Mesenchymal stem cell (in vitro differentiated cells and primary cell): ENCODE measurements at regions not wholly inside any gene's neighbourhood (a gene's known extent, or its start where the extent isn't known, plus 50 kb on each side); places are given as distances from the start of the nearest gene placed in this dataset.
"Not testable (repeated sequence)": the region's sequence is repeated elsewhere in the genome, so short reads cannot be mapped to it uniquely, and the experiment has no call there.

Experiments
- DNase-seq: peaks from one replicate; pipeline ENCODE4 v3.0.0-alpha.2; 2013
- H2AFZ ChIP-seq: one replicate; pipeline ENCODE4 v1.6.1; 2013; ENCODE audit warnings: low read depth, mild to moderate bottlenecking, control low read depth, inconsistent platforms, low read length, moderate library complexity
- H2AK5ac ChIP-seq: 2 replicates; pipeline ENCODE4 v1.6.1; 2013; ENCODE audit warnings: low read length, moderate library complexity, mild to moderate bottlenecking, inconsistent platforms; ENCODE audit not compliant: severe bottlenecking
- H2BK120ac ChIP-seq: one replicate; pipeline ENCODE4 v1.6.1; 2013; ENCODE audit warnings: low read depth, mild to moderate bottlenecking, inconsistent platforms, low read length, moderate library complexity
- H2BK12ac ChIP-seq, 2 experiments: one replicate each; pipeline ENCODE4 v1.6.1; 2013; ENCODE audit warnings: inconsistent platforms in 2 of 2, low read length in 2 of 2, mild to moderate bottlenecking in 2 of 2, moderate library complexity in 2 of 2, control low read depth in 1 of 2
- H2BK15ac ChIP-seq: one replicate; pipeline ENCODE4 v1.6.1; 2013; ENCODE audit warnings: mild to moderate bottlenecking, low read depth, inconsistent platforms; ENCODE audit not compliant: poor library complexity, severe bottlenecking
- H2BK5ac ChIP-seq: 2 replicates; pipeline ENCODE4 v1.6.1; 2013; ENCODE audit warnings: low read depth, mild to moderate bottlenecking, low read length, control low read depth, inconsistent platforms; ENCODE audit not compliant: poor library complexity, severe bottlenecking
- H3K14ac ChIP-seq, 2 experiments: one replicate each; pipeline ENCODE4 v1.6.1; 2013; ENCODE audit warnings: inconsistent platforms in 2 of 2, low read length in 2 of 2, control low read depth in 1 of 2, mild to moderate bottlenecking in 1 of 2, moderate library complexity in 1 of 2
- H3K18ac ChIP-seq, 2 experiments: one replicate each; pipeline ENCODE4 v1.6.1; 2013; ENCODE audit warnings: inconsistent platforms in 2 of 2, low read length in 2 of 2, control low read depth in 1 of 2, low read depth in 1 of 2, mild to moderate bottlenecking in 1 of 2
- H3K23ac ChIP-seq, 2 experiments: one replicate each; pipeline ENCODE4 v1.6.1; 2013; ENCODE audit warnings: inconsistent platforms in 2 of 2, low read length in 2 of 2, mild to moderate bottlenecking in 2 of 2, moderate library complexity in 2 of 2, control low read depth in 1 of 2
- H3K27ac ChIP-seq: 2 replicates; pipeline ENCODE4 v1.5.1; 2013; ENCODE audit warnings: mild to moderate bottlenecking, moderate library complexity, low read length, control low read depth, inconsistent platforms; ENCODE audit not compliant: poor library complexity, severe bottlenecking
- H3K27me3 ChIP-seq, 2 experiments: 2 replicates each; pipeline versions ENCODE4 v1.6.1 to v1.7.0; 2013; ENCODE audit warnings: low read length in 2 of 2, mild to moderate bottlenecking in 2 of 2, moderate library complexity in 2 of 2, control low read depth in 1 of 2, inconsistent platforms in 1 of 2; ENCODE audit not compliant: control insufficient read depth in 1 of 2, insufficient read depth in 1 of 2
- H3K36me3 ChIP-seq, 2 experiments: 2 replicates each; pipeline versions ENCODE4 v1.6.1 to v1.7.0; 2013; ENCODE audit warnings: low read length in 2 of 2, control low read depth in 1 of 2, inconsistent platforms in 1 of 2, low read depth in 1 of 2, mild to moderate bottlenecking in 1 of 2; ENCODE audit not compliant: insufficient read depth in 2 of 2, control insufficient read depth in 1 of 2
- H3K4ac ChIP-seq, 2 experiments: one replicate each; pipeline ENCODE4 v1.6.1; 2013; ENCODE audit warnings: inconsistent platforms in 2 of 2, low read length in 2 of 2, mild to moderate bottlenecking in 2 of 2, moderate library complexity in 2 of 2, control low read depth in 1 of 2, low read depth in 1 of 2
- H3K4me1 ChIP-seq: 2 replicates; pipeline ENCODE4 v1.6.1; 2013; ENCODE audit warnings: low read depth, low read length, control low read depth; ENCODE audit not compliant: control insufficient read depth, insufficient read depth
- H3K4me2 ChIP-seq: 2 replicates; pipeline ENCODE4 v1.6.1; 2013; ENCODE audit warnings: low read length, mild to moderate bottlenecking, inconsistent platforms; ENCODE audit not compliant: poor library complexity, severe bottlenecking
- H3K4me3 ChIP-seq, 2 experiments: 2 replicates each; pipeline versions ENCODE4 v1.5.1 to v1.7.0; 2013; ENCODE audit warnings: low read length in 2 of 2, mild to moderate bottlenecking in 2 of 2, control low read depth in 1 of 2, low read depth in 1 of 2; ENCODE audit not compliant: insufficient read depth in 1 of 2
- H3K79me1 ChIP-seq: replicated peaks from 2 replicates; pipeline ENCODE4 v1.6.1; 2013; ENCODE audit warnings: mild to moderate bottlenecking, control low read depth, low read length, inconsistent platforms; ENCODE audit not compliant: poor library complexity, severe bottlenecking
- H3K9ac ChIP-seq: 2 replicates; pipeline ENCODE4 v1.7.0; 2013; ENCODE audit warnings: mild to moderate bottlenecking, low read length, moderate library complexity
- H3K9me3 ChIP-seq: 2 replicates; pipeline ENCODE4 v1.7.0; 2013; ENCODE audit warnings: mild to moderate bottlenecking, low read length; ENCODE audit not compliant: control insufficient read depth
- H4K8ac ChIP-seq: one replicate; pipeline ENCODE4 v1.6.1; 2013; ENCODE audit warnings: inconsistent platforms, mild to moderate bottlenecking, low read length, moderate library complexity
- H4K91ac ChIP-seq: one replicate; pipeline ENCODE4 v1.6.1; 2013; ENCODE audit warnings: mild to moderate bottlenecking, low read length, inconsistent platforms
- WGBS: methylation state at CpG from one replicate; pipeline ENCODE4 v1.1.7; 2013; ENCODE audit warnings: mixed read lengths; 5-methylcytosine and 5-hydroxymethylcytosine counted together

DNA sequence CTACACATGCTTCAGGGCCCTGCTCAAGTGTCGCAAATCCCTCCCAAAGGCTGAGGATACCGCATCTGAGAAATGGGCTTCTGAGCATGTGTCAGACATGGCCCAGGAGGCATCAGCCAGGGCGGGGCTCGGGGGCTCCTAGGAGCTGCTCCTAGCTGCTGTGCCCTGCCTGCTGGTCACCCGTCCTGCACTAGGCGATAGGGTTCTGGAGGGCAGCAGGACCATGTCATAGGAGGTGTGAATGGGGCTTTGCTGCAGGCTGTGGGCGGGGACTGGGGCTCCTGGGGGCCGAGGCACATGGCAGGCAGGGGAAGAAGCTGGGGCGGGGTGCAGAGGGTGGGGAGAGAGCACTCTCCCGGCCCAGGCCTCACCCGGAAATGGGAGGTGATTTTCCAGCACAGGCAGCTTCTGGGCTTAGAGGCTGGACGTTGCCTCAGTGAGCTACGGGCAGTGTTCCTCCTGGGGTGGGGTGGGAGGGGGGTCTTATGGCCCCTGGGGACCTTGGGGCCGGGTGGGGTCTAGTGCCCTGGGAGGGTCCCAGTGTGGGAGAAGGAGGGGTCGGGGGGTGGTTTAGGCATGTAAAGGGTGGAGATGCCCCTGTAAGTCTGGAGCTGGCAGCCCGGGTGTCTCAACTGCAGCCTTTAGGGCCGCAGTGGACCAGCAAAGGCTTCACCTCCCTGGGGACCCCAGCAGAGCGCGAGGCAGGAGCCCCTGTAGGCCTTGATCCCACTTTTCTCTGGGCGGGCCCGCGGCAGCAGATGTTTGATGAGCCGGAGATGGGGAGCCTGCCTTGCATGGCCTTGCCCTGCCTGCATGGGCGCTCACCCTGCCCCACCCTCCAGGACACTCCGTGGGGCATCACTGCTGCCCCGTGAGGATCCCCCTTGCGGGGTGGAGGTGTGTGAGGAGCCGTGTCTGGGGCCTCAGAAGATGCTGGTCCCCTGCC lies 98.6 kb upstream of the LRPAP1 start:
- Histone ChIP-seq H2AFZ (no peak overlapping the region), H3K23ac (no peak overlapping the region), H2BK12ac (no peak overlapping the region), H3K18ac (no peak overlapping the region), H3K27ac (no peak overlapping the region), H2BK15ac (no peak overlapping the region), H2BK5ac (no peak overlapping the region), H3K9ac (no peak overlapping the region), H3K4me1 (no peaks in the 10 kb centered on the region), H3K36me3 (no peaks in the 10 kb centered on the region), H3K79me1 (no peaks in the 10 kb centered on the region), H3K27me3 (peaks cover 0 to 16% of the 10 kb centered on the region in 2 experiments), H3K4ac (no peak overlapping the region), H3K4me2 (no peak overlapping the region), H4K91ac (no peak overlapping the region), H3K14ac (no peak overlapping the region), H2BK120ac (no peak overlapping the region), H4K8ac (no peak overlapping the region), H2AK5ac (no peak overlapping the region), H3K9me3 (no peaks in the 10 kb centered on the region), H3K4me3 (no peak overlapping the region)
- WGBS = 55% methylated on average over 20 of the region's 28 CpGs
- no peak for DNase-seq

DNA sequence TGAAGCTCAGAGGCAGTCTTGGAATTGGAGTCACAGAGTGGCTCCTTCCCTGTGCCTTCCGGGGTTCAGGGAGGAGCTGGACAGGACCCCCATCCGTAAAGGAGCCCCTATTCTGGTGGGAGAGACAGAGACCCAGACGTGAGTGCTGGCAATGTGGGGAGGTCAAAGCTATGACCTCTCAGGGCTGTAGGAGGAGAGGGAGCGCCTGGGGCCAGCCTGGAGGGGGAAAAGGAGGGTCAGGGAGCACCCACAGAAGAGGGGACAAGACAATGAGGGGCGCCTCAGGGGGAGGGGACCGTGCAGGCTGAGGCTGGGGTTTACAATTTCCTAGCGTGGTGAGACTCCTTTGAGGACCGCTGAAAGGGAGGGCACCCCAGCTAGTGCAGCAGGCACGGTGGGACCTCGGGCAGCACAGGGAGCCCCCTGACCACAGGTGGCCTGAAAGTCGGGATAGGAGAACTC lies 97.9 kb upstream of the LRPAP1 start:
- H3K4me1 ChIP-seq = no peaks in the 10 kb centered on the region
- no peaks in the 10 kb centered on the region for H3K36me3 ChIP-seq
- no peak overlapping the region for H2BK15ac ChIP-seq
- H2BK120ac ChIP-seq = no peak overlapping the region
- no peaks in the 10 kb centered on the region for H3K79me1 ChIP-seq
- H3K27me3 ChIP-seq = peaks cover 0 to 21% of the 10 kb centered on the region in 2 experiments
- H4K91ac ChIP-seq = no peak overlapping the region
- no peaks in the 10 kb centered on the region for H3K9me3 ChIP-seq
- 69% methylated on average over 11 of the region's 11 CpGs for WGBS
- H3K9ac ChIP-seq = no peak overlapping the region
- no peak overlapping the region for H3K4ac ChIP-seq
- no peak overlapping the region for H2BK5ac ChIP-seq
- no peak overlapping the region for H3K4me2 ChIP-seq
- H2AK5ac ChIP-seq = no peak overlapping the region
- no peak overlapping the region for H3K18ac ChIP-seq
- no peak overlapping the region for H2BK12ac ChIP-seq
- H4K8ac ChIP-seq = no peak overlapping the region
- no peak overlapping the region for H3K27ac ChIP-seq
- H3K23ac ChIP-seq = no peak overlapping the region
- no peak for DNase-seq
- no peak overlapping the region for H3K14ac ChIP-seq
- no peak overlapping the region for H2AFZ ChIP-seq
- no peak overlapping the region for H3K4me3 ChIP-seq

DNA sequence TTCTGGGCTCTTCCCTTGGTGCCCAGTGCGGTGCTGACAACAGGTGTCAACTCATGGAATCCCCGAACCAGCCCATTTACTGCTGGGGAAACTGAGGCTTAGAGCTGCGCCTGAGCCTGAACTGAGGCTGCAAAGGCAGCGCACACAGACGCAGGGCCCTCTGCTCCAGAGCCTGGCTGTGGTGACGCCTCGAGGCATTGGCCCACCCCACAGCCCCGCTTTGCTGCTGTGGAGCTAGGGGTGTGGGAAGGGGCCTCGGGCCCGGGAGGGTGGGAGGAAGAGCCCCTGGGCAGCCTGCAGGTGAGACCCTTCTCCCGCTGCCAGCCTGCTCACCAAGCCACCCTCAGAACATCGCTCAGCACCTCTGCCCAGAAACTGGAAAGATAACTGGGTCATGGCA lies 97.4 kb upstream of the LRPAP1 start:
- 100% methylated on average over 4 of the region's 12 CpGs for WGBS

DNA sequence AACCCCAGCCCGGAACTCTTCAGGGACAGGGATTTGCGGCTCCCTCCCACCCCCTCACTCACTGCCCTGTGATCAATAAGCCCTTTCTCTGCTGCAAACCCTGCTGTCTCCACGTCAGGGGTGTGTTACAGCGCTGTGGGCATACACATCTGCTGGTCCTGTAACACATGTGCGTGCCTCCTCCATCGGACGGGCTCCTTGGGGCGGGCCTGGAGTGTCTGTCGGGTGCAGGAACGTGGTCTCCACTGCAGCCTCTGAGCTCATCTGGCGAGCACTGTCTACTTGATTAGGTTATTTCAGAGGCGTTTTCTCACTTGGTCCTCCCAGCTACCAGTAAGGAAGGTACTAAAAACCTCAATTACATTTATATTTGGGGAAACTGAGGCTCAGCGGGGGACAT lies 97.0 kb upstream of the LRPAP1 start:
- H4K91ac ChIP-seq, H2BK5ac ChIP-seq, H3K4me1 ChIP-seq, H3K4me2 ChIP-seq, H2BK12ac ChIP-seq, H3K23ac ChIP-seq, H3K9me3 ChIP-seq, H3K27ac ChIP-seq, H2BK15ac ChIP-seq, H2BK120ac ChIP-seq, H4K8ac ChIP-seq, H3K36me3 ChIP-seq, H3K18ac ChIP-seq, DNase-seq, H3K4ac ChIP-seq, H2AK5ac ChIP-seq, H2AFZ ChIP-seq, H3K14ac ChIP-seq, H3K4me3 ChIP-seq, H3K9ac ChIP-seq, H3K79me1 ChIP-seq: not testable (repeated sequence)
- peaks cover 5 to 25% of the 10 kb centered on the region in 2 experiments for H3K27me3 ChIP-seq
- 84% methylated on average over 12 of the region's 13 CpGs for WGBS

More for the DNA sequence above, 97.4 kb upstream of the LRPAP1 start:
- Histone ChIP-seq H2BK5ac (no peak overlapping the region), H3K23ac (no peak overlapping the region), H2AFZ (no peak overlapping the region), H3K9me3 (no peaks in the 10 kb centered on the region), H3K27me3 (peaks cover 4 to 24% of the 10 kb centered on the region in 2 experiments), H3K36me3 (no peaks in the 10 kb centered on the region), H3K9ac (no peak overlapping the region), H3K14ac (no peak overlapping the region), H3K27ac (no peak overlapping the region), H4K91ac (no peak overlapping the region), H3K4ac (no peak overlapping the region), H3K18ac (no peak overlapping the region), H3K4me2 (no peak overlapping the region), H2AK5ac (no peak overlapping the region), H2BK12ac (no peak overlapping the region), H2BK120ac (no peak overlapping the region), H2BK15ac (no peak overlapping the region), H3K4me3 (no peak overlapping the region), H4K8ac (no peak overlapping the region), H3K79me1 (no peaks in the 10 kb centered on the region), H3K4me1 (no peaks in the 10 kb centered on the region)
- DNase-seq = no peak
